Body of pancreas (tissue), 4 donors: ENCODE measurements at regions not wholly inside any gene's neighbourhood (a gene's known extent, or its start where the extent isn't known, plus 50 kb on each side); places are given as distances from the start of the nearest gene placed in this dataset.

Source experiments
- CTCF ChIP-seq, 7 experiments: fragments of 450-650 bp in 4 of 7; fragments of 200-600 bp in 3 of 7; sonication (generic) in 3 of 7; IDR thresholded peaks; one replicate each; pipeline ENCODE4 v1.5.1; 2016 to 2019; ENCODE audit warnings: antibody characterized with exemption in 7 of 7
- POLR2A ChIP-seq, 3 donors: fragments of 450-650 bp; IDR thresholded peaks; one replicate each; pipeline ENCODE4 v1.6.1; 2016; ENCODE audit warnings: antibody characterized with exemption in 3 of 3, mild to moderate bottlenecking in 2 of 3

- TF ChIP-seq CTCF (IDR thresholded peaks at IDR 0.05) (no peak), POLR2A (IDR thresholded peaks at IDR 0.05) (no peak)
Measured at GRCh38 chr6:104344223-104344622, 515.5 kb downstream of the HACE1 start.
